PC-9 (cell line): ENCODE measurements at regions not wholly inside any gene's neighbourhood (a gene's known extent, or its start where the extent isn't known, plus 50 kb on each side); places are given as distances from the start of the nearest gene placed in this dataset.

Experiments used
- BruUV-seq: library from RNA; stranded (reverse); fragments of 400-500 nt; replicated peaks from 2 replicates; lab custom pipeline; 2021; lab: Mats Ljungman, UMichigan
- CTCF ChIA-PET: fragments of 300-600 bp; sonication (Branson Sonifier 250); formaldehyde crosslinking; loops from one replicate; lab custom pipeline; 2022; ENCODE audit warnings: antibody characterized with exemption; lab: Charles Lee
- POLR2A ChIA-PET: fragments of 300-600 bp; sonication (Branson Sonifier 250); formaldehyde crosslinking; loops from one replicate; lab custom pipeline; 2022; ENCODE audit warnings: antibody characterized with exemption; ENCODE audit not compliant: unreplicated experiment; lab: Charles Lee
- DNase-seq, 2 experiments: peaks; one replicate each; pipeline versions ENCODE4 v3.0.0 to v3.0.0-alpha.2; 2015 to 2022; ENCODE audit warnings: mixed read lengths in 1 of 2
- H2AFZ ChIP-seq: fragments of 200-600 bp; sonication (generic); 2 replicates; pipeline ENCODE4 v1.8.1; 2017; ENCODE audit warnings: antibody characterized with exemption
- H3F3A ChIP-seq: fragments of 200-600 bp; sonication (generic); 2 replicates; pipeline ENCODE4 v1.8.1; 2017; ENCODE audit warnings: antibody characterized with exemption, mild to moderate bottlenecking, low read depth; ENCODE audit not compliant: insufficient read depth
- H3K27ac ChIP-seq: fragments of 200-600 bp; sonication (generic); 2 replicates; pipeline ENCODE4 v1.6.1; 2016; ENCODE audit warnings: mixed run types
- H3K27me3 ChIP-seq: fragments of 200-600 bp; sonication (generic); 2 replicates; pipeline ENCODE4 v1.6.1; 2016; ENCODE audit warnings: low read depth, mixed run types; ENCODE audit not compliant: insufficient read depth
- H3K36me3 ChIP-seq: fragments of 200-600 bp; sonication (generic); 2 replicates; pipeline ENCODE4 v1.6.1; 2016; ENCODE audit warnings: low read depth, mixed run types
- H3K4me1 ChIP-seq: fragments of 200-600 bp; sonication (generic); replicated peaks from 2 replicates; pipeline ENCODE4 v1.6.1; 2016; ENCODE audit warnings: mixed run types; ENCODE audit not compliant: insufficient read depth
- H3K4me2 ChIP-seq: fragments of 200-600 bp; sonication (generic); 2 replicates; pipeline ENCODE4 v1.6.1; 2017; ENCODE audit warnings: mixed run types
- H3K4me3 ChIP-seq: fragments of 200-600 bp; sonication (generic); 2 replicates; pipeline ENCODE4 v1.6.1; 2016; ENCODE audit warnings: mixed run types
- H3K79me2 ChIP-seq: fragments of 200-600 bp; sonication (generic); 2 replicates; pipeline ENCODE4 v1.6.1; 2017; ENCODE audit warnings: low read depth, mixed run types
- H3K9me2 ChIP-seq: fragments of 200-600 bp; sonication (generic); 2 replicates; pipeline ENCODE4 v1.8.1; 2017; ENCODE audit warnings: mild to moderate bottlenecking; ENCODE audit not compliant: insufficient read depth
- H3K9me3 ChIP-seq: fragments of 200-600 bp; sonication (generic); 2 replicates; pipeline ENCODE4 v1.8.1; 2016; ENCODE audit warnings: low read depth; ENCODE audit not compliant: insufficient read depth
- H4K20me1 ChIP-seq: fragments of 200-600 bp; sonication (generic); 2 replicates; pipeline ENCODE4 v1.8.1; 2017; ENCODE audit not compliant: insufficient read depth
- CTCF ChIP-seq: fragments of 200-600 bp; sonication (generic); conservative IDR thresholded peaks from 2 replicates; pipeline ENCODE4 v1.6.1; 2017; ENCODE audit warnings: mixed run types, antibody characterized with exemption, mild to moderate bottlenecking, moderate library complexity
- EZH2 ChIP-seq: fragments of 200-600 bp; sonication (generic); IDR thresholded peaks from 2 replicates; pipeline ENCODE4 v1.8.0; 2017; ENCODE audit warnings: antibody characterized with exemption, low read depth
- intact Hi-C: fragments of 100-400 bp; cut with micrococcal nuclease; formaldehyde crosslinking; loops from one replicate; pipeline ENCODE4 v1.10.0; 2022; ENCODE audit not compliant: unreplicated experiment

GRCh38 chr4:63361066-63361465 is 1048.2 kb downstream of the TECRL start:
- Histone ChIP-seq H3F3A (no peaks in the 10 kb centered on the region), H3K36me3 (no peaks in the 10 kb centered on the region), H3K4me3 (no peak overlapping the region), H3K9me3 (no peaks in the 10 kb centered on the region), H3K27ac (no peak overlapping the region), H2AFZ (no peak overlapping the region), H3K27me3 (no peaks in the 10 kb centered on the region), H3K79me2 (no peaks in the 10 kb centered on the region), H4K20me1 (no peaks in the 10 kb centered on the region), H3K4me1 (no peaks in the 10 kb centered on the region), H3K9me2 (no peaks in the 10 kb centered on the region), H3K4me2 (no peak overlapping the region)
- no peak for TF ChIP-seq CTCF
- no peak for TF ChIP-seq EZH2
- no TSS peak for BruUV-seq
- CTCF ChIA-PET = no interaction called here
- intact Hi-C loops = no loop called here
- POLR2A ChIA-PET = no interaction called here
- no peak for DNase-seq

- no TSS peak for BruUV-seq
- intact Hi-C loops = no loop called here
Measured at GRCh38 chr4:63349674-63350025, 1059.6 kb downstream of the TECRL start.

GRCh38 chr4:63348735-63349673 is 1060.2 kb downstream of the TECRL start:
- Histone ChIP-seq H3K27ac (no peak overlapping the region), H3K27me3 (no peaks in the 10 kb centered on the region), H3K9me2 (no peaks in the 10 kb centered on the region), H3F3A (no peaks in the 10 kb centered on the region), H2AFZ (no peak overlapping the region), H3K9me3 (no peaks in the 10 kb centered on the region), H3K4me3 (no peak overlapping the region), H3K4me1 (no peaks in the 10 kb centered on the region), H3K4me2 (no peak overlapping the region), H4K20me1 (no peaks in the 10 kb centered on the region), H3K79me2 (no peaks in the 10 kb centered on the region), H3K36me3 (no peaks in the 10 kb centered on the region)
- intact Hi-C loops = no loop called here
- BruUV-seq = no TSS peak
- POLR2A ChIA-PET = no interaction called here
- no peak for TF ChIP-seq EZH2
- TF ChIP-seq CTCF = no peak
- no peak for DNase-seq
- CTCF ChIA-PET = no interaction called here

More at GRCh38 chr4:63349674-63350025, 1059.6 kb downstream of the TECRL start:
- Histone ChIP-seq H3K27ac (no peak overlapping the region), H2AFZ (no peak overlapping the region), H4K20me1 (no peaks in the 10 kb centered on the region), H3K79me2 (no peaks in the 10 kb centered on the region), H3K9me2 (no peaks in the 10 kb centered on the region), H3F3A (no peaks in the 10 kb centered on the region), H3K36me3 (no peaks in the 10 kb centered on the region), H3K9me3 (no peaks in the 10 kb centered on the region), H3K4me1 (no peaks in the 10 kb centered on the region), H3K4me2 (no peak overlapping the region), H3K27me3 (no peaks in the 10 kb centered on the region), H3K4me3 (no peak overlapping the region)
- ChIA-PET POLR2A (no interaction called here), CTCF (no interaction called here)
- no peak for DNase-seq
- TF ChIP-seq EZH2 (no peak), CTCF (no peak)
